Right cardiac atrium (tissue), 5 donors: ENCODE measurements at regions not wholly inside any gene's neighbourhood (a gene's known extent, or its start where the extent isn't known, plus 50 kb on each side); places are given as distances from the start of the nearest gene placed in this dataset.
"Not testable (repeated sequence)": the region's sequence is repeated elsewhere in the genome, so short reads cannot be mapped to it uniquely, and the experiment has no call there.

Experiments used
- ATAC-seq, 2 donors: fragments of 200-7000 bp; cut with Tn5 transposase; one replicate each; pipeline versions ENCODE4 v1.8.0 to v1.9.1; 2020; ENCODE audit warnings: moderate library complexity in 2 of 2, mild to moderate bottlenecking in 1 of 2
- DNase-seq, 3 donors: peaks; one replicate each; pipeline ENCODE4 v3.0.0-alpha.2; 2020
- H3K27ac ChIP-seq: one replicate; pipeline ENCODE4 v1.5.1; 2013; ENCODE audit warnings: mild to moderate bottlenecking, low read length, control low read depth, moderate library complexity
- H3K27me3 ChIP-seq: one replicate; pipeline ENCODE4 v1.6.1; 2013; ENCODE audit not compliant: control insufficient read depth, insufficient read depth
- H3K4me1 ChIP-seq: one replicate; pipeline ENCODE4 v1.6.1; 2013; ENCODE audit warnings: low read length; ENCODE audit not compliant: control insufficient read depth, insufficient read depth
- H3K4me3 ChIP-seq: one replicate; pipeline ENCODE4 v1.5.1; 2013; ENCODE audit warnings: low read length, control low read depth
- H3K9me3 ChIP-seq: one replicate; pipeline ENCODE4 v1.6.1; 2013; ENCODE audit warnings: low read length; ENCODE audit not compliant: control insufficient read depth
- WGBS: extraction: QIAGEN DNeasy Blood & Tissue Kit; methylation state at CpG from one replicate; pipeline ENCODE4 v1.1.7; 2013; 5-methylcytosine and 5-hydroxymethylcytosine counted together
- intact Hi-C, 4 donors: fragments of 100-400 bp; cut with DNase I; formaldehyde crosslinking; loops; one replicate each; pipeline versions ENCODE4 v1.11.0 to v1.14.0; 2022 to 2023
- donor health status: healthy with polysubstance abuse.
- donor health status: DM: no; HTN: yes; CAD: no.
- donor health status: DM: no; HTN: no; CAD: no.
- donor health status: DM: no; HTN: yes; CAD: no; lungs with severe emphysema.
- donor health status: DM: yes; HTN: yes; CAD: no.

- WGBS: 60% methylated on average over 2 of the region's 2 CpGs
- H3K27me3 ChIP-seq: no peaks in the 10 kb centered on the region
- intact Hi-C loops: no loop called here
- no peak overlapping the region for H3K4me3 ChIP-seq
- no peak for DNase-seq
- H3K27ac ChIP-seq: no peak overlapping the region
- ATAC-seq: no peak
- no peaks in the 10 kb centered on the region for H3K9me3 ChIP-seq
- H3K4me1 ChIP-seq: no peaks in the 10 kb centered on the region
These were observed 51.6 kb downstream of the RESF1 start for GRCh38 chr12:32010631-32011336.

- DNase-seq: no peak
- no peak for ATAC-seq
- WGBS: 95% methylated on average over 4 of the region's 4 CpGs
These were observed 53.1 kb downstream of the RESF1 start for GRCh38 chr12:32012249-32012785.

GRCh38 chr12:32015036-32015435, 55.8 kb downstream of the RESF1 start:
- intact Hi-C loops: no loop called here
- 90% methylated on average over 4 of the region's 4 CpGs for WGBS
- H3K4me1 ChIP-seq: no peaks in the 10 kb centered on the region
- DNase-seq (no peak), ATAC-seq (no peak)
- H3K27me3 ChIP-seq: no peaks in the 10 kb centered on the region
- no peak overlapping the region for H3K27ac ChIP-seq
- H3K9me3 ChIP-seq: no peaks in the 10 kb centered on the region
- H3K4me3 ChIP-seq: no peak overlapping the region

More at GRCh38 chr12:32012249-32012785, 53.1 kb downstream of the RESF1 start:
- no peak overlapping the region for H3K4me3 ChIP-seq
- H3K9me3 ChIP-seq: no peaks in the 10 kb centered on the region
- no peak overlapping the region for H3K27ac ChIP-seq
- intact Hi-C loops: no loop called here
- H3K27me3 ChIP-seq: no peaks in the 10 kb centered on the region
- H3K4me1 ChIP-seq: no peaks in the 10 kb centered on the region

GRCh38 chr12:32016680-32017482, 57.7 kb downstream of the RESF1 start:
- 98% methylated on average over 3 of the region's 3 CpGs for WGBS
- intact Hi-C loops: no loop called here
- Histone ChIP-seq H3K4me1 (no peaks in the 10 kb centered on the region), H3K27me3 (no peaks in the 10 kb centered on the region), H3K9me3 (no peaks in the 10 kb centered on the region), H3K4me3 (no peak overlapping the region), H3K27ac (no peak overlapping the region)
- ATAC-seq (no peak), DNase-seq (no peak)

- WGBS: 96% methylated on average over 2 of the region's 2 CpGs
- no peak for ATAC-seq
- H3K4me1 ChIP-seq: no peaks in the 10 kb centered on the region
- no peak for DNase-seq
- H3K27me3 ChIP-seq: no peaks in the 10 kb centered on the region
- H3K9me3 ChIP-seq: no peaks in the 10 kb centered on the region
- no peak overlapping the region for H3K4me3 ChIP-seq
- intact Hi-C loops: no loop called here
- H3K27ac ChIP-seq: no peak overlapping the region
These were observed 62.1 kb downstream of the RESF1 start for GRCh38 chr12:32021346-32021773.

GRCh38 chr12:32022387-32022786, 63.2 kb downstream of the RESF1 start:
- 92% methylated on average over 10 of the region's 10 CpGs for WGBS
- ATAC-seq, H3K4me1 ChIP-seq, H3K27me3 ChIP-seq, intact Hi-C loops, DNase-seq, H3K4me3 ChIP-seq, H3K9me3 ChIP-seq, H3K27ac ChIP-seq: not testable (repeated sequence)

GRCh38 chr12:32023861-32024260, 64.6 kb downstream of the RESF1 start:
- 91% methylated on average over 9 of the region's 9 CpGs for WGBS
- not testable (repeated sequence) for ATAC-seq

GRCh38 chr12:32024884-32025592, 65.8 kb downstream of the RESF1 start:
- Histone ChIP-seq H3K9me3 (no peaks in the 10 kb centered on the region), H3K27ac (no peak overlapping the region), H3K4me1 (no peaks in the 10 kb centered on the region), H3K27me3 (no peaks in the 10 kb centered on the region), H3K4me3 (no peak overlapping the region)
- ATAC-seq (no peak), DNase-seq (no peak)
- WGBS: 80% methylated on average over 8 of the region's 8 CpGs
- intact Hi-C loops: no loop called here

More at GRCh38 chr12:32023861-32024260, 64.6 kb downstream of the RESF1 start:
- DNase-seq, H3K4me3 ChIP-seq, H3K27ac ChIP-seq, intact Hi-C loops, H3K27me3 ChIP-seq, H3K9me3 ChIP-seq, H3K4me1 ChIP-seq: not testable (repeated sequence)

- intact Hi-C loops: no loop called here
- H3K4me1 ChIP-seq: no peaks in the 10 kb centered on the region
- no peak overlapping the region for H3K27ac ChIP-seq
- no peaks in the 10 kb centered on the region for H3K27me3 ChIP-seq
- no peaks in the 10 kb centered on the region for H3K9me3 ChIP-seq
- ATAC-seq (no peak), DNase-seq (no peak)
- no peak overlapping the region for H3K4me3 ChIP-seq
- WGBS: 85% methylated on average over 8 of the region's 8 CpGs
These were observed 66.7 kb downstream of the RESF1 start for GRCh38 chr12:32025906-32026305.

- Histone ChIP-seq H3K27ac (no peak overlapping the region), H3K4me3 (no peak overlapping the region), H3K27me3 (no peaks in the 10 kb centered on the region), H3K9me3 (no peaks in the 10 kb centered on the region), H3K4me1 (no peaks in the 10 kb centered on the region)
- ATAC-seq: no peak
- intact Hi-C loops: no loop called here
- WGBS: 88% methylated on average over 6 of the region's 6 CpGs
- no peak for DNase-seq
These were observed 68.6 kb downstream of the RESF1 start for GRCh38 chr12:32027684-32028365.
